ENCODE measurements at regions not wholly inside any gene's neighbourhood (a gene's known extent, or its start where the extent isn't known, plus 50 kb on each side); places are given as distances from the start of the nearest gene placed in this dataset.
"Not testable (repeated sequence)": the region's sequence is repeated elsewhere in the genome, so short reads cannot be mapped to it uniquely, and the experiment has no call there.

- TF ChIP-seq CTCF (conservative IDR thresholded peaks at IDR 0.05 in 1 of 2, IDR thresholded peaks at IDR 0.05 in 1 of 2; ENCODE audit: low read depth in 1 of 2, low read length in 2 of 2); EZH2 (IDR thresholded peaks at IDR 0.05; ENCODE audit: low read length, missing control alignments): not testable (repeated sequence)
Measured at GRCh38 chr2:144617171-144617570, 97.3 kb upstream of the ZEB2 start.

Data from fibroblast of lung (primary cell).